Trophoblast cell (in vitro differentiated cells and primary cell): ENCODE measurements at regions not wholly inside any gene's neighbourhood (a gene's known extent, or its start where the extent isn't known, plus 50 kb on each side); places are given as distances from the start of the nearest gene placed in this dataset.
A peak's percentile ranks its signal among the peaks of the same experiment; 100 is the strongest.

ENCODE experiments used
- DNase-seq, 2 donors: peaks; one replicate each; pipeline ENCODE4 v3.0.0-alpha.2; 2016
- H2AFZ ChIP-seq: 2 replicates; pipeline ENCODE4 v1.6.1; 2013; ENCODE audit warnings: low read length, moderate library complexity, mild to moderate bottlenecking; ENCODE audit not compliant: insufficient read depth, poor library complexity
- H2AK5ac ChIP-seq: 2 replicates; pipeline ENCODE4 v1.6.1; 2013; ENCODE audit warnings: mild to moderate bottlenecking, low read length
- H2BK120ac ChIP-seq: 2 replicates; pipeline ENCODE4 v1.6.1; 2013; ENCODE audit warnings: low read length, mild to moderate bottlenecking, moderate library complexity; ENCODE audit not compliant: insufficient read depth, poor library complexity
- H2BK12ac ChIP-seq: 2 replicates; pipeline ENCODE4 v1.6.1; 2013; ENCODE audit warnings: mild to moderate bottlenecking, low read length, moderate library complexity
- H2BK5ac ChIP-seq: 2 replicates; pipeline ENCODE4 v1.6.1; 2013; ENCODE audit warnings: low read length, low read depth, moderate library complexity, mild to moderate bottlenecking; ENCODE audit not compliant: poor library complexity
- H3K14ac ChIP-seq: 2 replicates; pipeline ENCODE4 v1.6.1; 2013; ENCODE audit warnings: mild to moderate bottlenecking, low read length
- H3K18ac ChIP-seq: 2 replicates; pipeline ENCODE4 v1.6.1; 2013; ENCODE audit warnings: mild to moderate bottlenecking, low read length
- H3K23ac ChIP-seq: 2 replicates; pipeline ENCODE4 v1.6.1; 2013; ENCODE audit warnings: low read length
- H3K27ac ChIP-seq: 2 replicates; pipeline ENCODE4 v1.5.1; 2013; ENCODE audit warnings: low read depth, mild to moderate bottlenecking, inconsistent platforms, low read length, moderate library complexity
- H3K27me3 ChIP-seq: 2 replicates; pipeline ENCODE4 v1.6.1; 2013; ENCODE audit warnings: inconsistent platforms, mild to moderate bottlenecking, low read length, moderate library complexity; ENCODE audit not compliant: insufficient read depth
- H3K36me3 ChIP-seq, 2 experiments: 1 replicate in 1 of 2; 2 replicates in 1 of 2; pipeline ENCODE4 v1.6.1; 2013; ENCODE audit warnings: low read length in 2 of 2, mild to moderate bottlenecking in 2 of 2, moderate library complexity in 1 of 2; ENCODE audit not compliant: insufficient read depth in 2 of 2, control insufficient read depth in 1 of 2
- H3K4ac ChIP-seq: 2 replicates; pipeline ENCODE4 v1.6.1; 2013; ENCODE audit warnings: low read depth, mild to moderate bottlenecking, low read length, moderate library complexity
- H3K4me1 ChIP-seq, 2 experiments: 1 replicate in 1 of 2; 2 replicates in 1 of 2; pipeline ENCODE4 v1.6.1; 2013; ENCODE audit warnings: low read length in 2 of 2, mild to moderate bottlenecking in 2 of 2, moderate library complexity in 1 of 2; ENCODE audit not compliant: insufficient read depth in 2 of 2, control insufficient read depth in 1 of 2
- H3K4me2 ChIP-seq: 2 replicates; pipeline ENCODE4 v1.6.1; 2013; ENCODE audit warnings: inconsistent platforms, mild to moderate bottlenecking, low read length, moderate library complexity
- H3K4me3 ChIP-seq: 2 replicates; pipeline ENCODE4 v1.5.1; 2013; ENCODE audit warnings: mild to moderate bottlenecking, low read depth, low read length, inconsistent platforms
- H3K79me1 ChIP-seq: one replicate; pipeline ENCODE4 v1.6.1; 2013; ENCODE audit warnings: low read length
- H3K79me2 ChIP-seq: 2 replicates; pipeline ENCODE4 v1.6.1; 2013; ENCODE audit warnings: low read length, mild to moderate bottlenecking; ENCODE audit not compliant: control insufficient read depth, insufficient read depth, poor library complexity
- H3K9ac ChIP-seq: 2 replicates; pipeline ENCODE4 v1.6.1; 2013; ENCODE audit warnings: mild to moderate bottlenecking, low read length
- H3K9me3 ChIP-seq: 2 replicates; pipeline ENCODE4 v1.6.1; 2013; ENCODE audit warnings: low read depth, mild to moderate bottlenecking, control low read depth, inconsistent platforms, low read length; ENCODE audit not compliant: insufficient read depth
- H4K12ac ChIP-seq: 2 replicates; pipeline ENCODE4 v1.6.1; 2013; ENCODE audit warnings: low read depth, mild to moderate bottlenecking, low read length, moderate library complexity
- H4K8ac ChIP-seq: 2 replicates; pipeline ENCODE4 v1.6.1; 2013; ENCODE audit warnings: low read depth, mild to moderate bottlenecking, low read length, moderate library complexity
- H4K91ac ChIP-seq: one replicate; pipeline ENCODE4 v1.6.1; 2013; ENCODE audit warnings: low read depth, mild to moderate bottlenecking, low read length, moderate library complexity
- WGBS: extraction: QIAGEN DNeasy Blood & Tissue Kit; methylation state at CpG from one replicate; pipeline ENCODE4 v1.1.7; 2013; ENCODE audit warnings: missing lambda C conversion rate; ENCODE audit not compliant: insufficient read length, insufficient coverage; ENCODE audit errors: extremely low coverage; 5-methylcytosine and 5-hydroxymethylcytosine counted together

- no peak overlapping the region for H2BK12ac ChIP-seq
- WGBS, result no CpG with 5 or more reads among the region's 11 CpGs
- no peak overlapping the region for H2BK5ac ChIP-seq
Measured at GRCh38 chr17:77314601-77315000, 173.8 kb downstream of the SEC14L1 start.

GRCh38 chr17:77315010-77315409, 174.2 kb downstream of the SEC14L1 start:
- Histone ChIP-seq H3K9ac (no peak overlapping the region), H3K4me1 (peaks cover 29 to 39% of the 10 kb centered on the region in 2 experiments), H3K23ac (no peak overlapping the region), H4K12ac (no peak overlapping the region), H3K4ac (no peak overlapping the region), H3K14ac (no peak overlapping the region), H2AK5ac (peak overlapping the region; percentile 27), H2BK5ac (no peak overlapping the region), H3K36me3 (peaks cover 2 to 8% of the 10 kb centered on the region in 2 experiments), H3K27ac (no peak overlapping the region), H4K8ac (no peak overlapping the region), H3K4me3 (no peak overlapping the region), H2BK120ac (no peak overlapping the region), H3K79me1 (peaks cover 20% of the 10 kb centered on the region), H3K9me3 (no peaks in the 10 kb centered on the region), H3K79me2 (no peaks in the 10 kb centered on the region), H3K4me2 (no peak overlapping the region), H3K18ac (no peak overlapping the region), H4K91ac (no peak overlapping the region), H3K27me3 (no peaks in the 10 kb centered on the region), H2AFZ (no peak overlapping the region), H2BK12ac (no peak overlapping the region)
- WGBS, result no CpG with 5 or more reads among the region's 8 CpGs
- DNase-seq, result no peak

More at GRCh38 chr17:77314601-77315000, 173.8 kb downstream of the SEC14L1 start:
- H2BK120ac ChIP-seq, result no peak overlapping the region
- H4K12ac ChIP-seq, result no peak overlapping the region
- no peak overlapping the region for H3K27ac ChIP-seq
- no peaks in the 10 kb centered on the region for H3K79me2 ChIP-seq
- H3K4me3 ChIP-seq, result no peak overlapping the region
- peak overlapping the region; percentile 3 for H4K91ac ChIP-seq
- peak overlapping the region; percentile 16 for H3K14ac ChIP-seq
- H2AK5ac ChIP-seq, result peak overlapping the region; percentile 27
- H2AFZ ChIP-seq, result no peak overlapping the region
- peaks cover 20% of the 10 kb centered on the region for H3K79me1 ChIP-seq
- no peak overlapping the region for H4K8ac ChIP-seq
- DNase-seq, result no peak
- no peak overlapping the region for H3K4me2 ChIP-seq
- peaks cover 2 to 8% of the 10 kb centered on the region in 2 experiments for H3K36me3 ChIP-seq
- no peaks in the 10 kb centered on the region for H3K9me3 ChIP-seq
- H3K18ac ChIP-seq, result no peak overlapping the region
- H3K27me3 ChIP-seq, result no peaks in the 10 kb centered on the region
- H3K9ac ChIP-seq, result no peak overlapping the region
- peaks cover 29 to 38% of the 10 kb centered on the region in 2 experiments for H3K4me1 ChIP-seq
- H3K4ac ChIP-seq, result no peak overlapping the region
- no peak overlapping the region for H3K23ac ChIP-seq

GRCh38 chr17:77315551-77316190, 174.9 kb downstream of the SEC14L1 start:
- Histone ChIP-seq H2AFZ (no peak overlapping the region), H3K9me3 (no peaks in the 10 kb centered on the region), H3K27ac (peak overlapping the region; percentile 39), H2BK120ac (peak overlapping the region; percentile 29), H3K79me1 (peaks cover 21% of the 10 kb centered on the region), H3K9ac (no peak overlapping the region), H3K4me1 (peaks cover 35 to 44% of the 10 kb centered on the region in 2 experiments), H2BK12ac (peak overlapping the region; percentile 13), H3K27me3 (no peaks in the 10 kb centered on the region), H2AK5ac (peak overlapping the region; percentile 13), H3K4me2 (no peak overlapping the region), H3K18ac (peak overlapping the region; percentile 38), H4K8ac (peak overlapping the region; percentile 1), H2BK5ac (peak overlapping the region; percentile 11), H3K23ac (no peak overlapping the region), H3K79me2 (peaks cover under 1% of the 10 kb centered on the region), H4K12ac (no peak overlapping the region), H3K4me3 (no peak overlapping the region), H3K4ac (no peak overlapping the region), H3K36me3 (peaks cover 2 to 8% of the 10 kb centered on the region in 2 experiments), H4K91ac (peak overlapping the region; percentile 67), H3K14ac (no peak overlapping the region)
- no CpG with 5 or more reads among the region's 16 CpGs for WGBS
- DNase-seq, result no peak

GRCh38 chr17:77316191-77316641, 175.4 kb downstream of the SEC14L1 start:
- peaks cover 2 to 8% of the 10 kb centered on the region in 2 experiments for H3K36me3 ChIP-seq
- H2AK5ac ChIP-seq, result peak overlapping the region; percentile 31
- H3K18ac ChIP-seq, result peak overlapping the region; percentile 15
- DNase-seq, result peak in 1 of 2 donors; percentile 37
- H3K4me2 ChIP-seq, result no peak overlapping the region
- H4K91ac ChIP-seq, result peak overlapping the region; percentile 67
- H3K79me2 ChIP-seq, result peaks cover 3% of the 10 kb centered on the region
- no CpG with 5 or more reads among the region's 14 CpGs for WGBS
- H3K9ac ChIP-seq, result no peak overlapping the region
- H3K27ac ChIP-seq, result peak overlapping the region; percentile 39
- no peak overlapping the region for H3K4me3 ChIP-seq
- H4K12ac ChIP-seq, result no peak overlapping the region
- no peak overlapping the region for H3K23ac ChIP-seq
- no peak overlapping the region for H3K14ac ChIP-seq
- H3K4ac ChIP-seq, result no peak overlapping the region
- H3K27me3 ChIP-seq, result no peaks in the 10 kb centered on the region
- peaks cover 39 to 49% of the 10 kb centered on the region in 2 experiments for H3K4me1 ChIP-seq
- no peaks in the 10 kb centered on the region for H3K9me3 ChIP-seq
- H2BK5ac ChIP-seq, result peak overlapping the region; percentile 11
- peak overlapping the region; percentile 13 for H2BK12ac ChIP-seq
- H3K79me1 ChIP-seq, result peaks cover 25% of the 10 kb centered on the region
- peak overlapping the region; percentile 1 for H4K8ac ChIP-seq
- H2BK120ac ChIP-seq, result no peak overlapping the region
- no peak overlapping the region for H2AFZ ChIP-seq
